Neural cell (in vitro differentiated cells): ENCODE measurements at regions not wholly inside any gene's neighbourhood (a gene's known extent, or its start where the extent isn't known, plus 50 kb on each side); places are given as distances from the start of the nearest gene placed in this dataset.

ENCODE experiments used
- CTCF ChIP-seq: fragments of 450-650 bp; IDR thresholded peaks from 2 replicates; pipeline ENCODE4 v1.5.1; 2014; ENCODE audit warnings: antibody characterized with exemption, mild to moderate bottlenecking, moderate library complexity; ENCODE audit not compliant: poor library complexity, severe bottlenecking
- EP300 ChIP-seq: fragments of 450-650 bp; conservative IDR thresholded peaks from 2 replicates; pipeline ENCODE4 v1.6.1; 2014; ENCODE audit warnings: antibody characterized with exemption, mild to moderate bottlenecking, moderate library complexity; ENCODE audit not compliant: poor library complexity, severe bottlenecking
- EZH2 ChIP-seq: fragments of 200-600, 300-800 bp; shearing (Covaris generic), sonication (generic); IDR thresholded peaks from 2 replicates; pipeline ENCODE4 v1.6.1; 2014; ENCODE audit warnings: antibody characterized with exemption, low read length, borderline replicate concordance, mild to moderate bottlenecking; ENCODE audit not compliant: insufficient read depth, poor library complexity, severe bottlenecking
- POLR2AphosphoS5 ChIP-seq: IDR thresholded peaks from 2 replicates; pipeline ENCODE4 v1.6.1; 2012

- TF ChIP-seq EZH2: no peak
- no peak for TF ChIP-seq CTCF
- no peak for TF ChIP-seq POLR2AphosphoS5
- TF ChIP-seq EP300: no peak
Observed at GRCh38 chr9:109715344-109715743, 64.7 kb upstream of the PALM2AKAP2 start.
